ENCODE measurements at regions not wholly inside any gene's neighbourhood (a gene's known extent, or its start where the extent isn't known, plus 50 kb on each side); places are given as distances from the start of the nearest gene placed in this dataset.

DNA sequence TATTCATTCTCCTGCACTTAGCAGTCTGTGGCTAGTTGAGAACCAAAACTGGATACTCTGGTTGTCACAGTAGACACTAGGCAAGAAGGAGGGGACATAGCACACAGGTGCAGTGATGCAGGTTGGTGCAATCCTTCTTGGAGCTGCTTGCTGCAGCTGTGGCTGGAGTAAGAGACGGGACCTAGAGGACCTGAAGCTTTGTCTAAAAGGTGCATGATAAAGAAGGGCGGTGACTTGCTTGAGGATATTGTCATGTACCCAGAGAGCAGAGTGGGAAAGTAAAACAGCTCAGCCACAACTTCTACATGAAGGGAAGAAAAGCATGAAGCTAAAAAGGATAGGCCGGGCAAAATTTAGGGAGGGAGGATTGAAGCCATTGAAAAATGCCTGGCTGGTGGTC is 304.1 kb upstream of the KIRREL3 start:
- Mint-ChIP-seq H3K36me3 (no peaks in the 10 kb centered on the region), H3K4me1 (ENCODE audit: low read depth in 2 of 2) (no peaks in the 10 kb centered on the region), H3K27me3 (peaks cover 3 to 12% of the 10 kb centered on the region in 2 donors), H3K9me3 (peaks cover 9% of the 10 kb centered on the region), H3K27ac (no peak overlapping the region), H3K4me3 (no peak overlapping the region)
- DNase-seq (ENCODE audit: low spot score) (no peak), ATAC-seq (no peak)

DNA sequence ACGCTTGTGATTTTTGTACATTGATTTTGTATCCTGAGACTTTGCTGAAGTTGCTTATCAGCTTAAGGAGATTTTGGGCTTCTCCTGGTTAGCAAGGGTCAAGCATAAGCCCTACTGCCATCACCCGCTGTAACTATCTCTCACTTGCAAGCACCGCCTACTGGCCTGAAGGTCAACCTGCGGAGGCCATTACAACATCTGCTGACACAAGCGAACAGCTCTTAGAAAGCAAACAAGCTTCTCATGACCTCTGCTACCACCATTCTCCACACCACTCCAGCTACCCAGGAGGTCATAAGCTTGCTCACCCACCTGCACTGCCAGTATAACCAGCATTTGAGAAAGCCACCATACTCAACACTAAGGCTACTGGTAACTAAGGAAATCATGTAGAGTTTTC is 288.4 kb upstream of the KIRREL3 start:
- Mint-ChIP-seq H3K9me3 (peaks cover 15% of the 10 kb centered on the region), H3K4me3 (no peak overlapping the region), H3K27me3 (no peaks in the 10 kb centered on the region), H3K4me1 (ENCODE audit: low read depth in 2 of 2) (no peaks in the 10 kb centered on the region), H3K27ac (no peak overlapping the region), H3K36me3 (no peaks in the 10 kb centered on the region)
- DNase-seq (ENCODE audit: low spot score), result no peak
- ATAC-seq, result no peak

DNA sequence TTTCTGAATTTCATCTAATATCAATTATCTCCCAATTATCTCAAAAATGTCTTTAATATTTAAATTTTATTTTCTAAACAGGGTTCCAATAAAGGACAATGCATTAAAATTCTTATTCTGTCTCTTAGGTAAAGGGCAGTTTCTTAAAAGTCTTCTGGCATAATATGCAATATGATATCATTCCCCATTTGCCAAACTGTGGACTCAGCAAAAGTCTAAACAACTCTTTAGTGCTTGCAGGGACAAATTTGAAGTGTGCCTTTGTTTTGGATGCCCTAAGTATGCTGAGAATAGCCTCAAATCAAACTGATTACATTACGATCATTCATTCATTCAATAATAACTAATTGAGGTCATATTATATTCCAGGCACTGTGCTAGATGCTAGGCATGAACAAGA is 281.0 kb upstream of the KIRREL3 start:
- Mint-ChIP-seq H3K27me3 (peaks cover 0 to 2% of the 10 kb centered on the region in 2 donors), H3K9me3 (peaks cover 4% of the 10 kb centered on the region), H3K36me3 (no peaks in the 10 kb centered on the region), H3K4me3 (no peak overlapping the region), H3K27ac (no peak overlapping the region), H3K4me1 (ENCODE audit: low read depth in 2 of 2) (no peaks in the 10 kb centered on the region)
- no peak for DNase-seq (ENCODE audit: low spot score)
- no peak for ATAC-seq

DNA sequence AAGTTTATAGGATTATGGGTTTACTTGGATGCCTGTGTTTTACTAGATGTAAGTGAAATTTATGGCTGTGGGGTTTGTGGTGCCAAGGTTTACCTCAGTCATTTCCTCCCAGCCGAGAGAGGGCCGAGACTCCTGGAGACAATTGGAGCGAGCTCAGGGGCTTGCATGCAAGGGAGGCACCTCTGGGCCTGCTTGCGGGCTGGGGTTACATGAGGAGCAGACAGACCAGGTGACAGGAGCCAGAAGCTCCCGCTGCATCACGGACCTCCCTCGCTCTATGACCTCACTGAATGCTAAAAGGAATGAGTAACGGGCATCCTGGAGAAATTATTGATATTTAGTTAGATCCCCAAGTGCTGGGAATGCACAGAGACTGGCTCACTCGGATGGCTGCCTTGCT is 275.2 kb upstream of the KIRREL3 start:
- Mint-ChIP-seq H3K27ac (no peak overlapping the region), H3K27me3 (peaks cover 4 to 8% of the 10 kb centered on the region in 2 donors), H3K4me3 (no peak overlapping the region), H3K9me3 (peaks cover 10% of the 10 kb centered on the region), H3K36me3 (no peaks in the 10 kb centered on the region), H3K4me1 (ENCODE audit: low read depth in 2 of 2) (no peaks in the 10 kb centered on the region)
- DNase-seq (ENCODE audit: low spot score) (no peak), ATAC-seq (no peak)

DNA sequence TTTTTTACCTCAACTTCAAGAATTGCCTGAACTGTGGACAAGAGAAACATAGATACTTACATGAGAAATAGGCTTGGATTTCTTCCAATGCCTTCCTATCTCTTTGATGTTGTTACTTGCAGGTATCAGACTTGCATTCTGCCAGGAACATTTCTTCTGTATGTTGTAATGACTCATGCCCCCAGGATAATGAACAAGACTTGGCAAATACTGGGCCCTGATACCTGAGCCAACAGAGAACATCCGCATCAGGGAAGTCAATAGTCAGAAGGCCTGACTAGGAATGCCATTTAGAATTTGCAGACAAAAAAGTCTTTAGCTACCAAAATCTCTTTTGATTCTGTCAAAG is 273.7 kb upstream of the KIRREL3 start:
- H3K9me3 Mint-ChIP-seq, result peaks cover 6% of the 10 kb centered on the region
- DNase-seq (ENCODE audit: low spot score), result no peak
- no peak for ATAC-seq
- no peaks in the 10 kb centered on the region for H3K4me1 Mint-ChIP-seq (ENCODE audit: low read depth in 2 of 2)
- no peak overlapping the region for H3K27ac Mint-ChIP-seq
- no peak overlapping the region for H3K4me3 Mint-ChIP-seq
- peaks cover 2 to 14% of the 10 kb centered on the region in 2 donors for H3K27me3 Mint-ChIP-seq
- no peaks in the 10 kb centered on the region for H3K36me3 Mint-ChIP-seq

DNA sequence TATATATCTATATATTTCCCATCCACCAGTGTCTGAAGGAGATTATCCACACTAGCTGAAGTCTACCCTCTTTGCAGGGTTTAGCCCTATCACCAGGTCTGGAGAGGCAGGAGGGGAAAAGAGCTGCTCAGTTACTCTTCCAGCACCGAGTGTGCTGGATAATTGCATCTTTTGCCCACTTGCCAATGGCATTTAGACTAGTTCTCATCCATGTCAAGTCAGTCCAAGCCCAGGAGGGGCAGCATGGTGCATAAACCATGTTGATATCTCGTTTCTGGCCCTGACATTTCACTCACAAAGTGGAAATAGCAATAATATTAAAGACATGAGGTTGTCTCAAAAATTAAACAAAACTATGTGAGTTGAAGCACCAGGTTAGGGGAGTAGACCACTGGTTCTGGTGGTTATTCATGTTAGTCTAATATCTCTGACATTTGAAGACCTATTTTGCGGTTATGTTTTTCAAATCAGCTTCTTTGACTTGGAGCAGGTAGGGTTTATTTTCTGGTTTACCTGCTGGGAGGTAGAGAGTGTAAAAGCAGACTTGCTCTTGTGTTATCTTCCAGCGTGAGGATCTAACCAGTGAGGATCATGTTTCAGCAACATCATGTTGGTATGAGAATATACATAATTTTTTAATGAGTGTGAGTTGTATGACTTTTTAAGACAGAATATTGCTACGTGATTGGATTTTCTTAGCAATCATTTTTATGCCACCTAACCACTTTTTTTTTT is 273.2 kb upstream of the KIRREL3 start:
- H3K27me3 Mint-ChIP-seq, result peaks cover 2 to 14% of the 10 kb centered on the region in 2 donors
- H3K9me3 Mint-ChIP-seq, result peaks cover 6% of the 10 kb centered on the region
- no peak overlapping the region for H3K4me3 Mint-ChIP-seq

DNA sequence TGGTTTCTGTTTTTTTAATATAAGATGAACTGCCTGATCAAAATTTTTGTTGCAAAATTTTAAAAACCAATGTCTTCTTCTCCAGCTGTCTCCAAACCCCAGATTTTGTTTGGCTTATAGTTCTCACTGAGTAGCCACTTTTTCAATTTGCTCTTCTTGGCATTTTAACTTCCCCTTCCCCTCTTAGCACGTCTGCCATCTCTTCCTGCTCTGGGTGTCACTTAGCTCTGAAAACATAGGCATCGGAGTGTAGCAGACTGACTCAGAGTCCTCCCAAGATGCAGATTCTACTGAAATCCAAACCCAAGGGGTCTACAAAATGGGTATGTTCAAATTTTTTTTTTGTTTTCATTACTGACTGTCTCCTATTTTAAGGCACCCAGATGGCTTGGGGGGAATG is 270.3 kb upstream of the KIRREL3 start:
- ATAC-seq, result no peak

More for the DNA sequence above, 273.2 kb upstream of the KIRREL3 start:
- H3K36me3 Mint-ChIP-seq, result no peaks in the 10 kb centered on the region
- no peaks in the 10 kb centered on the region for H3K4me1 Mint-ChIP-seq (ENCODE audit: low read depth in 2 of 2)
- ATAC-seq (no peak), DNase-seq (ENCODE audit: low spot score) (no peak)
- H3K27ac Mint-ChIP-seq, result no peak overlapping the region

DNA sequence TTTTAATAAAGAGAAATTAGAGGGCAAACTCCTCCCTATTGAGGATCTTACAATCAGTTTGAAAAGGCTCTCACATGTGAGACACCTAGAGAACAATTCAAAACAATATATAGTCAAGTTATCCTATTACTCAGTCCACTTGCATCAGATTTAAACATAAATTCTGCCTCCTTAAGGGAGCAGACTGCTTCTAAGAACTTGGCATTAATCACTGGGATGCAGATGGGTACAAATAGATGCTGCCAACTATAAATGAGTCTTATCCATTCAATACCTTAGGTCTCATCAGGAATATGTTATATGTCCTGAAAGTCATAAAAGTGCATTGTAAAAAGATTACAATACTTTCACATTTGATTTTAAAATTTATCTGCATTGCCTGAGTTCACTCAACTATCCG is 269.3 kb upstream of the KIRREL3 start:
- peaks cover 2 to 12% of the 10 kb centered on the region in 2 donors for H3K27me3 Mint-ChIP-seq
- H3K36me3 Mint-ChIP-seq, result no peaks in the 10 kb centered on the region
- no peaks in the 10 kb centered on the region for H3K4me1 Mint-ChIP-seq (ENCODE audit: low read depth in 2 of 2)
- H3K9me3 Mint-ChIP-seq, result peaks cover 10% of the 10 kb centered on the region
- no peak overlapping the region for H3K4me3 Mint-ChIP-seq
- H3K27ac Mint-ChIP-seq, result no peak overlapping the region
- no peak for ATAC-seq
- no peak for DNase-seq (ENCODE audit: low spot score)

More for the DNA sequence above, 270.3 kb upstream of the KIRREL3 start:
- Mint-ChIP-seq H3K27ac (no peak overlapping the region), H3K4me3 (no peak overlapping the region), H3K36me3 (no peaks in the 10 kb centered on the region), H3K9me3 (peaks cover 10% of the 10 kb centered on the region), H3K27me3 (peaks cover 2 to 14% of the 10 kb centered on the region in 2 donors), H3K4me1 (ENCODE audit: low read depth in 2 of 2) (no peaks in the 10 kb centered on the region)
- DNase-seq (ENCODE audit: low spot score), result no peak

DNA sequence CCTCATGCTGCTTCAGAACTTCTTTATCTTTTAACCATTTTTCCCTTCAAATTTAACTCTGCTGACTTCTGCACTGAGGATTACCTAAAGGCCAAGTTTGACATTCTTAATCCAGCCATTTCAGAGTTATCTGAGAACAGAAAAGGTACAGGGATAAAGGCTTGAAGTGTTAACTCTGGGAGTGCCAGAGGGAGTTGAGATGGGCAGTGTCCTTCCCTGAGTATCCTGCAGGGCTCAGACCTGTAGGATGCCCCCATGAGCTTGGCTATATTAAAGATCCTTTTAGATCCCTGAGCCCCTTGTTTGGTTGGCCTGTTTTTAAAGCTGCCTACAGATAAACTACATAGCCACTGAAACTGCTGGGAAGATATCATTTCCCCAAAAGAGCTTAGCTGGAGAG is 268.4 kb upstream of the KIRREL3 start:
- DNase-seq (ENCODE audit: low spot score) (no peak), ATAC-seq (no peak)
- Mint-ChIP-seq H3K27ac (no peak overlapping the region), H3K27me3 (peaks cover 0 to 6% of the 10 kb centered on the region in 2 donors), H3K9me3 (peaks cover 10% of the 10 kb centered on the region), H3K4me1 (ENCODE audit: low read depth in 2 of 2) (no peaks in the 10 kb centered on the region), H3K36me3 (no peaks in the 10 kb centered on the region), H3K4me3 (no peak overlapping the region)

DNA sequence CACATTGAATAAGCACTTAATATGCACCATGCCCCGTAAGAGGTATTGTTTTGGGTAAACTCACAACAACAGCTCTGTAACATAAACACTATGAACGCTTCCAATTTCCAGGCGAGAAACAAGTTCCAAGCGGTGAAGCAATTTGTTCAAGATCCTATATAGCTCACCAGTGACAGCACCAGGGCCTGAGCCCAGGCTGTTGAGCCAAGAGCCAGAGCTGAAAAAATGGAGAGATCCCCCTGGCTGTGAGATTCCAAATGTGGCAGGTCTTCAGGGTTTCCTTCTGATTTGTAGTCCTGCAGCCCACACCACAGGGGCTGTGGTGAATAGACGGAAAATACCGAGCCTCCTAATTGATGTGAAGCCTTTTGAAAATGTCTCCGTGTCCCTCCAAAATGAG is 268.0 kb upstream of the KIRREL3 start:
- Mint-ChIP-seq H3K9me3 (peaks cover 10% of the 10 kb centered on the region), H3K4me1 (ENCODE audit: low read depth in 2 of 2) (no peaks in the 10 kb centered on the region), H3K27me3 (peaks cover 2 to 6% of the 10 kb centered on the region in 2 donors), H3K36me3 (no peaks in the 10 kb centered on the region), H3K27ac (no peak overlapping the region), H3K4me3 (no peak overlapping the region)
- ATAC-seq (no peak), DNase-seq (ENCODE audit: low spot score) (no peak)

DNA sequence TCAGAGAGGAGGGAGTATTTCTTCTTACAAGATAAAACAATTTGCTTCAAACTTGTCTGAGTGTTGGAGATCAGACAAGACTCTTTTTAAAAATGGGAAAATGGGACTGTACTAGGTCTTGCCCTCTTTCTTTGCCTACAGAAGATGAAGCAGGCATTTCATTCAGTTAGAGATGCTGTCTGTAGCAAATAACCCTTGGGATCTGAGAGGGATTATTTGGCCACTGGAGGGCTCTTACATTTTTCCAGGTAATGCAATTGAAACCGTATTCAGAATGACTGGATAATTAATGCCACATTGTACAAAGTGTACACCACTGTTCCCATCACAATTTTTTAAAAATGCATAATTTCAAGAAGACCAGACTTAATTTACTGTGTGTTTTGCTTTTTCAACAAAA is 258.5 kb upstream of the KIRREL3 start:
- Mint-ChIP-seq H3K4me3 (no peak overlapping the region), H3K9me3 (peaks cover 2% of the 10 kb centered on the region)

DNA sequence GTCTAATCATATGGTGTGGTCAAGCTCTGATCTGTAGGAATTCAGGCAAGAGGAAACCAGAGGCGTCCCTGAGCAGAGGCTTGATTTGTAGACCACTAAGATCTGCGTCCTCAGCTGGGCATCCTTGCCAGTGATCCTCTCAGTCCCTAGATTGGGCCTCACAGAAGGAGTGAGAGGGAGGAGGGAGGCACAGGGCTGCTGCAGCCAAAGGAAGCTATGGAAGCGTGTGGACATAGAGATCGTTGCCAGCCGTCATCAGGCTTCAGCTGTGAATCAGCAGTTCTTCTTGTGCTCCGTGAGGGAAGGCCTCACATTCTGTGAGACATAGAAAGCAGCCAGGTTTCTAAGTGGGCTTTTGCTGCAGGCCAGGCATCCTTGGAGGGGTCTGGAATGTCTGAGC is 254.6 kb upstream of the KIRREL3 start:
- no peak overlapping the region for H3K27ac Mint-ChIP-seq
- H3K4me1 Mint-ChIP-seq (ENCODE audit: low read depth in 2 of 2), result peaks cover 0 to 2% of the 10 kb centered on the region in 2 donors
- peaks cover 0 to 3% of the 10 kb centered on the region in 2 donors for H3K27me3 Mint-ChIP-seq
- no peak for DNase-seq (ENCODE audit: low spot score)
- H3K36me3 Mint-ChIP-seq, result no peaks in the 10 kb centered on the region
- peaks cover 2% of the 10 kb centered on the region for H3K9me3 Mint-ChIP-seq
- H3K4me3 Mint-ChIP-seq, result no peak overlapping the region
- peak in 1 of 2 donors; percentile 44 for ATAC-seq

More for the DNA sequence above, 258.5 kb upstream of the KIRREL3 start:
- peaks cover 0 to 2% of the 10 kb centered on the region in 2 donors for H3K4me1 Mint-ChIP-seq (ENCODE audit: low read depth in 2 of 2)
- H3K36me3 Mint-ChIP-seq, result no peaks in the 10 kb centered on the region
- DNase-seq (ENCODE audit: low spot score) (no peak), ATAC-seq (no peak)
- H3K27ac Mint-ChIP-seq, result no peak overlapping the region
- H3K27me3 Mint-ChIP-seq, result peaks cover 5 to 10% of the 10 kb centered on the region in 2 donors

DNA sequence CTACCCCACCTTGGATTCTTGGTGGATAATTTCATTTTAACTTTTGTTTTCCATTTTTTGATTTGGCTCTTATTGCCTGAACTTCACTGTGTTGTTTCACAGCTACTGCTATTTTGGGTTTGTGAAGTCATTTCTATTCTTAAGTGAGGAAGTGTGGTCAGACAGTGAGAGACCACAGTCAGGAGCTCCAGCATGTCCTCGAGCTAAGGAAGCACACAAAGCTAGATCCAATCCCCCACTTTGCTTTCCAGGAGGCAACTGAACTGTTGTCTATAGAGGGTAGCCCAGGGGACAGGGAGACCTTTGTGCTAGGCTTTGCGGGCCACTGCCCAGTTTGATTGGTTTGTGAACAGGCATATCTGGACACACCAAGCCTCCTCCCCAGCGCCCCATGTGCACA is 251.8 kb upstream of the KIRREL3 start:
- H3K36me3 Mint-ChIP-seq, result no peaks in the 10 kb centered on the region
- no peaks in the 10 kb centered on the region for H3K4me1 Mint-ChIP-seq (ENCODE audit: low read depth in 2 of 2)
- no peaks in the 10 kb centered on the region for H3K27me3 Mint-ChIP-seq
- DNase-seq (ENCODE audit: low spot score) (no peak), ATAC-seq (peak; percentile 26 to 34)
- H3K27ac Mint-ChIP-seq, result no peak overlapping the region
- no peaks in the 10 kb centered on the region for H3K9me3 Mint-ChIP-seq
- no peak overlapping the region for H3K4me3 Mint-ChIP-seq

DNA sequence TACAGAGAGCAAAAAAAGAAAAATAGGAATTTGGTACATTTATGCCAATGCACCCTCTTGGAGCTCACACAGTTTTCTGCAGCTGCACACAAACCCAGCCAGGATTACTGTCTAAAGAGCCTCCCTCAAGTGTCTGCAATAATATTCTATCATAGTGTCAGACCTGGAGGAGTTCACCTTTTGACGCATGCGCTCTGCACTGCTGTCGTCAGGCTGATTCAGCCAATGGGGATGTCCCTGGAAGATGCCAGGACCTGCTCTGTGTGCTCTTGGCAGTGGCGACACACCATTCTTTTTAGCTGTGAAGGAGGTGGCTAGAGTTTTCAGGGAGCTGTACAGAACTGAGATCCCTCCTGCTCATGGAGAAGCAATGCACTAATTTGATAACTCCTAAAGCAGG is 249.0 kb upstream of the KIRREL3 start:
- Mint-ChIP-seq H3K36me3 (no peaks in the 10 kb centered on the region), H3K27ac (no peak overlapping the region), H3K4me1 (ENCODE audit: low read depth in 2 of 2) (no peaks in the 10 kb centered on the region), H3K27me3 (peaks cover 0 to 8% of the 10 kb centered on the region in 2 donors), H3K9me3 (no peaks in the 10 kb centered on the region), H3K4me3 (no peak overlapping the region)
- no peak for DNase-seq (ENCODE audit: low spot score)
- no peak for ATAC-seq

DNA sequence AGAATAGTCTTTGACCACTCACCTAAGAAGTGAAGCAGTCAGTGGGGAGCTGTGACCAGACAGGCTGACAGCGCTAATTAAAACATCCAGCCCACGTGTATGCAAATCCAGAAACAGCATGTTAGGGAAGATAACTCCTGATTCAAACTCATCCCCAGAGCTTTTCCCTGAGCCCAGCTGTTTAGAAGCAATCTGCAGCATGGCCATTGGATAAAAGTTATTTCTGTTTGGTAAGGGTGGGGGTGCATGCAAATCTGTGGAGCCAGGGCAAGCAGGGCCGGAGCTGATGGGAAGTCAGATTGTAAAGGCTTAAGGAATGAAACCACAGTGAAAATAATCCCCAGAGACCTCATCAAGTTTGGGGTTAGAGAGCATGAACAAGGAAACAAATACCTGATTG is 247.9 kb upstream of the KIRREL3 start:
- Mint-ChIP-seq H3K27me3 (peaks cover 0 to 8% of the 10 kb centered on the region in 2 donors), H3K9me3 (no peaks in the 10 kb centered on the region), H3K4me3 (no peak overlapping the region), H3K27ac (no peak overlapping the region), H3K4me1 (ENCODE audit: low read depth in 2 of 2) (no peaks in the 10 kb centered on the region), H3K36me3 (no peaks in the 10 kb centered on the region)
- ATAC-seq, result no peak
- DNase-seq (ENCODE audit: low spot score), result no peak
